Forelimb muscle (tissue), 1 donor: ENCODE measurements at regions not wholly inside any gene's neighbourhood (a gene's known extent, or its start where the extent isn't known, plus 50 kb on each side); places are given as distances from the start of the nearest gene placed in this dataset.

Experiments
- DNase-seq: peaks from one replicate; pipeline ENCODE4 v3.0.0-alpha.2; 2013; ENCODE audit warnings: low read depth

GRCh38 chr2:147792966-147793617 lies 51.7 kb upstream of the ACVR2A start:
- DNase-seq: no peak

GRCh38 chr2:147790580-147790979 lies 54.2 kb upstream of the ACVR2A start:
- no peak for DNase-seq

- peak; percentile 4 for DNase-seq
Measured at GRCh38 chr2:147789720-147790119, 55.1 kb upstream of the ACVR2A start.

GRCh38 chr2:147789287-147789686 lies 55.5 kb upstream of the ACVR2A start:
- DNase-seq: no peak

- DNase-seq: no peak
Measured at GRCh38 chr2:147782141-147782930, 62.5 kb upstream of the ACVR2A start.

- DNase-seq: no peak
Measured at GRCh38 chr2:147779440-147779839, 65.4 kb upstream of the ACVR2A start.

GRCh38 chr2:147777394-147777793 lies 67.4 kb upstream of the ACVR2A start:
- DNase-seq: no peak

- no peak for DNase-seq
Measured at GRCh38 chr2:147774805-147775204, 70.0 kb upstream of the ACVR2A start.

- no peak for DNase-seq
Measured at GRCh38 chr2:147773479-147773878, 71.3 kb upstream of the ACVR2A start.

- DNase-seq: no peak
Measured at GRCh38 chr2:147772781-147773180, 72.0 kb upstream of the ACVR2A start.

GRCh38 chr2:147763861-147764260 lies 81.0 kb upstream of the ACVR2A start:
- DNase-seq: no peak

GRCh38 chr2:147760984-147761383 lies 83.8 kb upstream of the ACVR2A start:
- DNase-seq: no peak

GRCh38 chr2:147759536-147759935 lies 85.3 kb upstream of the ACVR2A start:
- DNase-seq: no peak

GRCh38 chr2:147758821-147759220 lies 86.0 kb upstream of the ACVR2A start:
- DNase-seq: no peak

GRCh38 chr2:147756069-147756468 lies 88.8 kb upstream of the ACVR2A start:
- no peak for DNase-seq

- no peak for DNase-seq
Measured at GRCh38 chr2:147740211-147740927, 104.5 kb upstream of the ACVR2A start.

GRCh38 chr2:147739508-147739907 lies 105.3 kb upstream of the ACVR2A start:
- no peak for DNase-seq

GRCh38 chr2:147718831-147719230 lies 126.0 kb upstream of the ACVR2A start:
- peak; percentile 1 for DNase-seq

- no peak for DNase-seq
Measured at GRCh38 chr2:147716906-147717305, 127.9 kb upstream of the ACVR2A start.

GRCh38 chr2:147715807-147716206 lies 129.0 kb upstream of the ACVR2A start:
- DNase-seq: no peak

GRCh38 chr2:147714582-147714981 lies 130.2 kb upstream of the ACVR2A start:
- DNase-seq: no peak

GRCh38 chr2:147713349-147713748 lies 131.5 kb upstream of the ACVR2A start:
- DNase-seq: no peak

GRCh38 chr2:147712051-147712450 lies 132.8 kb upstream of the ACVR2A start:
- no peak for DNase-seq
